ENCODE measurements at regions not wholly inside any gene's neighbourhood (a gene's known extent, or its start where the extent isn't known, plus 50 kb on each side); places are given as distances from the start of the nearest gene placed in this dataset.

- TF ChIP-seq POLR2A (IDR thresholded peaks at IDR 0.05; ENCODE audit: low read length) (no peak), GATA1 (IDR thresholded peaks at IDR 0.05; ENCODE audit: low read depth, low read length) (no peak)
Observed at GRCh38 chr10:42149027-42149700, 489.2 kb downstream of the ZNF33B start.
